ENCODE measurements at regions not wholly inside any gene's neighbourhood (a gene's known extent, or its start where the extent isn't known, plus 50 kb on each side); places are given as distances from the start of the nearest gene placed in this dataset.

GRCh38 chr12:98126637-98127335 is 388.6 kb upstream of the TMPO start:
- TF ChIP-seq GATA3 (IDR thresholded peaks at IDR 0.05; ENCODE audit: low read depth, low read length) (no peak), GATA2 (IDR thresholded peaks at IDR 0.05; ENCODE audit: low read depth, low read length) (no peak)

Measured in SH-SY5Y (cell line).